Skin epidermis (tissue), 12 donors: ENCODE measurements at regions not wholly inside any gene's neighbourhood (a gene's known extent, or its start where the extent isn't known, plus 50 kb on each side); places are given as distances from the start of the nearest gene placed in this dataset.
"Not testable (repeated sequence)": the region's sequence is repeated elsewhere in the genome, so short reads cannot be mapped to it uniquely, and the experiment has no call there.

ENCODE experiments used
- H3K27ac ChIP-seq, 21 experiments: fragments of 200-600 bp; sonication (generic) in 11 of 21; one replicate each; pipeline ENCODE4 v1.5.0; 2020; ENCODE audit warnings: mild to moderate bottlenecking in 3 of 21, inconsistent platforms in 2 of 21, moderate library complexity in 2 of 21
- H3K4me3 ChIP-seq, 7 experiments: fragments of 200-600 bp; sonication (generic) in 2 of 7; one replicate each; pipeline ENCODE4 v1.5.0; 2020; ENCODE audit warnings: inconsistent platforms in 2 of 7, mild to moderate bottlenecking in 2 of 7, moderate library complexity in 1 of 7

- no peak overlapping the region for H3K4me3 ChIP-seq
- H3K27ac ChIP-seq = no peak overlapping the region
These were observed 113.1 kb upstream of the G2E3 start for GRCh38 chr14:30445852-30446251.

GRCh38 chr14:30450631-30451545, 108.1 kb upstream of the G2E3 start:
- Histone ChIP-seq H3K27ac (no peak overlapping the region), H3K4me3 (no peak overlapping the region)

- Histone ChIP-seq H3K4me3 (no peak overlapping the region), H3K27ac (no peak overlapping the region)
These were observed 102.7 kb upstream of the G2E3 start for GRCh38 chr14:30456296-30456695.

GRCh38 chr14:30462358-30462757, 96.6 kb upstream of the G2E3 start:
- no peak overlapping the region for H3K27ac ChIP-seq
- H3K4me3 ChIP-seq = no peak overlapping the region

- Histone ChIP-seq H3K4me3 (no peak overlapping the region), H3K27ac (no peak overlapping the region)
These were observed 94.5 kb upstream of the G2E3 start for GRCh38 chr14:30464481-30464880.

GRCh38 chr14:30468354-30468753, 90.6 kb upstream of the G2E3 start:
- no peak overlapping the region for H3K4me3 ChIP-seq
- no peak overlapping the region for H3K27ac ChIP-seq

GRCh38 chr14:30471980-30472379, 87.0 kb upstream of the G2E3 start:
- Histone ChIP-seq H3K27ac (no peak overlapping the region), H3K4me3 (no peak overlapping the region)

GRCh38 chr14:30473846-30474696, 84.9 kb upstream of the G2E3 start:
- not testable (repeated sequence) for H3K4me3 ChIP-seq, H3K27ac ChIP-seq

- no peak overlapping the region for H3K27ac ChIP-seq
- H3K4me3 ChIP-seq = no peak overlapping the region
These were observed 76.7 kb upstream of the G2E3 start for GRCh38 chr14:30482276-30482675.

GRCh38 chr14:30484201-30484600, 74.8 kb upstream of the G2E3 start:
- Histone ChIP-seq H3K27ac (no peak overlapping the region), H3K4me3 (no peak overlapping the region)

GRCh38 chr14:30484976-30485375, 74.0 kb upstream of the G2E3 start:
- H3K27ac ChIP-seq = no peak overlapping the region
- no peak overlapping the region for H3K4me3 ChIP-seq

- Histone ChIP-seq H3K4me3 (no peak overlapping the region), H3K27ac (no peak overlapping the region)
These were observed 62.1 kb upstream of the G2E3 start for GRCh38 chr14:30496852-30497251.

GRCh38 chr14:30499358-30499757, 59.6 kb upstream of the G2E3 start:
- Histone ChIP-seq H3K27ac (no peak overlapping the region), H3K4me3 (no peak overlapping the region)

GRCh38 chr14:30500222-30500621, 58.7 kb upstream of the G2E3 start:
- no peak overlapping the region for H3K27ac ChIP-seq
- H3K4me3 ChIP-seq = no peak overlapping the region

GRCh38 chr14:30507209-30507608, 51.7 kb upstream of the G2E3 start:
- Histone ChIP-seq H3K27ac (no peak overlapping the region), H3K4me3 (no peak overlapping the region)
